MM.1S (cell line): ENCODE measurements at regions not wholly inside any gene's neighbourhood (a gene's known extent, or its start where the extent isn't known, plus 50 kb on each side); places are given as distances from the start of the nearest gene placed in this dataset.

ENCODE experiments used
- DNase-seq: peaks from one replicate; pipeline ENCODE4 v3.0.0-alpha.2; 2015
- H2AFZ ChIP-seq: fragments of 300-600 bp; sonication (generic); 2 replicates; pipeline ENCODE4 v1.6.0; 2016; ENCODE audit warnings: antibody characterized with exemption, low read length
- H3F3A ChIP-seq: fragments of 300-600 bp; sonication (generic); 2 replicates; pipeline ENCODE4 v1.6.1; 2016; ENCODE audit warnings: mild to moderate bottlenecking, antibody characterized with exemption, low read length, moderate library complexity, mixed read lengths; ENCODE audit not compliant: insufficient read depth
- H3K27ac ChIP-seq: fragments of 300-600 bp; sonication (generic); 2 replicates; pipeline ENCODE4 v1.5.1; 2016; ENCODE audit warnings: mild to moderate bottlenecking, low read length
- H3K27me3 ChIP-seq: fragments of 300-600 bp; sonication (generic); replicated peaks from 2 replicates; pipeline ENCODE4 v1.6.0; 2016; ENCODE audit warnings: low read length; ENCODE audit not compliant: insufficient read depth
- H3K36me3 ChIP-seq: fragments of 300-600 bp; sonication (generic); replicated peaks from 2 replicates; pipeline ENCODE4 v1.6.1; 2016; ENCODE audit warnings: mild to moderate bottlenecking, low read length, mixed read lengths; ENCODE audit not compliant: insufficient read depth
- H3K4me1 ChIP-seq: fragments of 300-600 bp; sonication (generic); 2 replicates; pipeline ENCODE4 v1.6.1; 2016; ENCODE audit warnings: low read length, mixed read lengths
- H3K4me2 ChIP-seq: fragments of 300-600 bp; sonication (generic); 2 replicates; pipeline ENCODE4 v1.6.0; 2016; ENCODE audit warnings: low read depth, low read length
- H3K4me3 ChIP-seq: fragments of 300-600 bp; sonication (generic); 2 replicates; pipeline ENCODE4 v1.5.1; 2016; ENCODE audit warnings: low read length, mixed read lengths
- H3K79me2 ChIP-seq: fragments of 300-600 bp; sonication (generic); 2 replicates; pipeline ENCODE4 v1.6.1; 2016; ENCODE audit warnings: mixed run types, low read length, mixed read lengths
- H3K9ac ChIP-seq: fragments of 300-600 bp; sonication (generic); 2 replicates; pipeline ENCODE4 v1.6.1; 2016; ENCODE audit warnings: low read length, mixed read lengths
- H3K9me2 ChIP-seq: fragments of 300-600 bp; sonication (generic); replicated peaks from 2 replicates; pipeline ENCODE4 v1.6.1; 2016; ENCODE audit warnings: mild to moderate bottlenecking, low read length, mixed read lengths; ENCODE audit not compliant: insufficient read depth
- H3K9me3 ChIP-seq: fragments of 300-600 bp; sonication (generic); replicated peaks from 2 replicates; pipeline ENCODE4 v1.6.1; 2016; ENCODE audit warnings: mild to moderate bottlenecking, low read length, mixed read lengths; ENCODE audit not compliant: insufficient read depth
- H4K20me1 ChIP-seq: fragments of 300-600 bp; sonication (generic); 2 replicates; pipeline ENCODE4 v1.6.1; 2016; ENCODE audit warnings: mild to moderate bottlenecking, low read length, moderate library complexity, mixed read lengths; ENCODE audit not compliant: insufficient read depth
- CTCF ChIP-seq: fragments of 300-600 bp; sonication (generic); IDR thresholded peaks from 2 replicates; pipeline ENCODE4 v1.5.1; 2016; ENCODE audit warnings: antibody characterized with exemption, low read length, mixed read lengths
- EZH2 ChIP-seq: fragments of 300-600 bp; sonication (generic); optimal IDR thresholded peaks from 2 replicates; pipeline ENCODE3; 2017; ENCODE audit warnings: low read depth, mild to moderate bottlenecking, antibody characterized with exemption, low read length, mixed read lengths
- EZH2phosphoT487 ChIP-seq: fragments of 300-600 bp; sonication (generic); IDR thresholded peaks from 2 replicates; pipeline ENCODE4 v1.6.1; 2018; ENCODE audit warnings: antibody characterized with exemption, low read length

- Histone ChIP-seq H4K20me1 (no peaks in the 10 kb centered on the region), H3K9ac (no peak overlapping the region), H2AFZ (no peak overlapping the region), H3K79me2 (no peaks in the 10 kb centered on the region), H3K9me3 (no peaks in the 10 kb centered on the region), H3K27ac (no peak overlapping the region), H3K27me3 (no peaks in the 10 kb centered on the region), H3K4me3 (no peak overlapping the region), H3K4me2 (no peak overlapping the region), H3K4me1 (no peaks in the 10 kb centered on the region), H3F3A (no peaks in the 10 kb centered on the region), H3K9me2 (no peaks in the 10 kb centered on the region), H3K36me3 (no peaks in the 10 kb centered on the region)
- no peak for DNase-seq
- TF ChIP-seq CTCF = no peak
- no peak for TF ChIP-seq EZH2phosphoT487
- no peak for TF ChIP-seq EZH2
Measured at GRCh38 chr10:128610113-128610512, 483.9 kb upstream of the MKI67 start.

GRCh38 chr10:128612195-128612594, 486.0 kb upstream of the MKI67 start:
- H2AFZ ChIP-seq = no peak overlapping the region

GRCh38 chr10:128612631-128613030, 486.4 kb upstream of the MKI67 start:
- Histone ChIP-seq H3K9me2 (no peaks in the 10 kb centered on the region), H3K27ac (no peak overlapping the region), H3K79me2 (no peaks in the 10 kb centered on the region), H3K36me3 (no peaks in the 10 kb centered on the region), H3K4me1 (no peaks in the 10 kb centered on the region), H3K9ac (no peak overlapping the region), H3K4me2 (no peak overlapping the region), H3F3A (no peaks in the 10 kb centered on the region), H3K9me3 (no peaks in the 10 kb centered on the region), H3K4me3 (no peak overlapping the region), H2AFZ (no peak overlapping the region), H4K20me1 (no peaks in the 10 kb centered on the region), H3K27me3 (no peaks in the 10 kb centered on the region)
- no peak for TF ChIP-seq CTCF
- no peak for TF ChIP-seq EZH2phosphoT487
- TF ChIP-seq EZH2 = no peak
- DNase-seq = no peak

More at GRCh38 chr10:128612195-128612594, 486.0 kb upstream of the MKI67 start:
- Histone ChIP-seq H3K4me3 (no peak overlapping the region), H3K79me2 (no peaks in the 10 kb centered on the region), H3K4me2 (no peak overlapping the region), H3F3A (no peaks in the 10 kb centered on the region), H3K27me3 (no peaks in the 10 kb centered on the region), H3K4me1 (no peaks in the 10 kb centered on the region), H3K9me3 (no peaks in the 10 kb centered on the region), H3K9ac (no peak overlapping the region), H3K27ac (no peak overlapping the region), H4K20me1 (no peaks in the 10 kb centered on the region), H3K36me3 (no peaks in the 10 kb centered on the region), H3K9me2 (no peaks in the 10 kb centered on the region)
- no peak for DNase-seq
- TF ChIP-seq EZH2phosphoT487 (no peak), EZH2 (no peak), CTCF (no peak)
